HG02642 (cell line): ENCODE measurements at regions not wholly inside any gene's neighbourhood (a gene's known extent, or its start where the extent isn't known, plus 50 kb on each side); places are given as distances from the start of the nearest gene placed in this dataset.

Source experiments
- ATAC-seq: cut with Tn5 transposase; IDR thresholded peaks from one replicate; pipeline ENCODE4 v1.9.1; 2021; ENCODE audit warnings: mild to moderate bottlenecking; ENCODE audit not compliant: unreplicated experiment, poor library complexity

- no peak for ATAC-seq
Observed at GRCh38 chr10:10831085-10831484, 186.6 kb upstream of the CELF2 start.

- no peak for ATAC-seq
Observed at GRCh38 chr10:10833955-10834354, 183.7 kb upstream of the CELF2 start.

- no peak for ATAC-seq
Observed at GRCh38 chr10:10844251-10844650, 173.4 kb upstream of the CELF2 start.

- no peak for ATAC-seq
Observed at GRCh38 chr10:10845185-10845584, 172.5 kb upstream of the CELF2 start.

GRCh38 chr10:10845826-10846503 is 171.7 kb upstream of the CELF2 start:
- ATAC-seq, result no peak

GRCh38 chr10:10846504-10846900 is 171.2 kb upstream of the CELF2 start:
- no peak for ATAC-seq

- no peak for ATAC-seq
Observed at GRCh38 chr10:10847387-10847786, 170.3 kb upstream of the CELF2 start.

- ATAC-seq, result no peak
Observed at GRCh38 chr10:10848488-10849111, 169.1 kb upstream of the CELF2 start.

- no peak for ATAC-seq
Observed at GRCh38 chr10:10849306-10849705, 168.4 kb upstream of the CELF2 start.

GRCh38 chr10:10850214-10850613 is 167.5 kb upstream of the CELF2 start:
- no peak for ATAC-seq

- no peak for ATAC-seq
Observed at GRCh38 chr10:10852464-10852863, 165.2 kb upstream of the CELF2 start.

- ATAC-seq, result no peak
Observed at GRCh38 chr10:10853954-10854353, 163.7 kb upstream of the CELF2 start.

GRCh38 chr10:10854725-10855124 is 162.9 kb upstream of the CELF2 start:
- no peak for ATAC-seq

- ATAC-seq, result no peak
Observed at GRCh38 chr10:10855151-10855581, 162.5 kb upstream of the CELF2 start.

GRCh38 chr10:10860455-10860976 is 157.2 kb upstream of the CELF2 start:
- ATAC-seq, result no peak

- ATAC-seq, result no peak
Observed at GRCh38 chr10:10865303-10865702, 152.4 kb upstream of the CELF2 start.

- ATAC-seq, result no peak
Observed at GRCh38 chr10:10865913-10866312, 151.8 kb upstream of the CELF2 start.

GRCh38 chr10:10869592-10869991 is 148.1 kb upstream of the CELF2 start:
- peak; percentile 90 for ATAC-seq

- no peak for ATAC-seq
Observed at GRCh38 chr10:10870523-10871241, 147.0 kb upstream of the CELF2 start.

GRCh38 chr10:10871352-10871751 is 146.3 kb upstream of the CELF2 start:
- ATAC-seq, result no peak

- no peak for ATAC-seq
Observed at GRCh38 chr10:10872035-10872673, 145.5 kb upstream of the CELF2 start.
